Progenitor cell of endocrine pancreas (in vitro differentiated cells): ENCODE measurements at regions not wholly inside any gene's neighbourhood (a gene's known extent, or its start where the extent isn't known, plus 50 kb on each side); places are given as distances from the start of the nearest gene placed in this dataset.

Experiments used
- DNase-seq: peaks from one replicate; pipeline ENCODE4 v3.0.0; 2021; ENCODE audit warnings: low spot score; ENCODE audit not compliant: unreplicated experiment
- H3K27ac Mint-ChIP-seq: 2 replicates; pipeline ENCODE4 v1.8.0; 2021; ENCODE audit warnings: mild to moderate bottlenecking, moderate library complexity, mixed read lengths
- H3K27me3 Mint-ChIP-seq: 2 replicates; pipeline ENCODE4 v1.8.0; 2021; ENCODE audit warnings: mixed read lengths
- H3K36me3 Mint-ChIP-seq: 2 replicates; pipeline ENCODE4 v1.8.0; 2022; ENCODE audit warnings: mixed read lengths; ENCODE audit not compliant: insufficient read depth
- H3K4me1 Mint-ChIP-seq: 2 replicates; pipeline ENCODE4 v1.8.0; 2021; ENCODE audit warnings: low read depth, mixed read lengths
- H3K4me3 Mint-ChIP-seq: 2 replicates; pipeline ENCODE4 v1.8.0; 2021; ENCODE audit warnings: low read depth, mild to moderate bottlenecking, moderate library complexity, mixed read lengths
- H3K9me3 Mint-ChIP-seq: 2 replicates; pipeline ENCODE4 v1.8.0; 2021; ENCODE audit warnings: low read depth, mixed read lengths
- TF ChIP-seq, protein P1 (sequence below): fragments of 200-600 bp; sonication (generic); IDR thresholded peaks from one replicate; pipeline ENCODE4 v1.5.0; 2021; ENCODE audit warnings: antibody characterized with exemption, mild to moderate bottlenecking; ENCODE audit not compliant: unreplicated experiment

DNA sequence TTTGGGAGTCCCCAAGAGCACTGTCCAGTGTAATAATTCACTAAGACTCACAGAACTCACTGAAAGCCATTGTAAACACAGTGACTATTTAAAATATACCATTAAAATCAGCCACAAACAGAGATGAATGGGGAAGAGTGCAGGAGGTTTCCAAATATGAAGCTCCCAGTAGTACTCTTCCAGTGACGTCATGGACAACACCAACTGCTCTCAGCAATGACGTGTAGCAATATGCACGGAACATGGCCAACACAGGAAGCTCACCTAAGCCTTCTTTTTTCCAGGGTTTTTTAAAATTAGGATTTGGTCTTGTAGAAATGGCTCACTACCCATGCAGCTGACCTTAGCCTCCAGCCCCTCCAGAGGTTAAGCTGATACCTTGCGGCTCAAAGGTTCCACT lies 1224.1 kb upstream of the CADM2 start:
- Mint-ChIP-seq H3K27ac (no peak overlapping the region), H3K27me3 (no peaks in the 10 kb centered on the region), H3K36me3 (no peaks in the 10 kb centered on the region), H3K4me3 (no peak overlapping the region), H3K4me1 (peaks cover 3% of the 10 kb centered on the region), H3K9me3 (no peaks in the 10 kb centered on the region)
- no peak for DNase-seq
- TF ChIP-seq, protein P1, sequence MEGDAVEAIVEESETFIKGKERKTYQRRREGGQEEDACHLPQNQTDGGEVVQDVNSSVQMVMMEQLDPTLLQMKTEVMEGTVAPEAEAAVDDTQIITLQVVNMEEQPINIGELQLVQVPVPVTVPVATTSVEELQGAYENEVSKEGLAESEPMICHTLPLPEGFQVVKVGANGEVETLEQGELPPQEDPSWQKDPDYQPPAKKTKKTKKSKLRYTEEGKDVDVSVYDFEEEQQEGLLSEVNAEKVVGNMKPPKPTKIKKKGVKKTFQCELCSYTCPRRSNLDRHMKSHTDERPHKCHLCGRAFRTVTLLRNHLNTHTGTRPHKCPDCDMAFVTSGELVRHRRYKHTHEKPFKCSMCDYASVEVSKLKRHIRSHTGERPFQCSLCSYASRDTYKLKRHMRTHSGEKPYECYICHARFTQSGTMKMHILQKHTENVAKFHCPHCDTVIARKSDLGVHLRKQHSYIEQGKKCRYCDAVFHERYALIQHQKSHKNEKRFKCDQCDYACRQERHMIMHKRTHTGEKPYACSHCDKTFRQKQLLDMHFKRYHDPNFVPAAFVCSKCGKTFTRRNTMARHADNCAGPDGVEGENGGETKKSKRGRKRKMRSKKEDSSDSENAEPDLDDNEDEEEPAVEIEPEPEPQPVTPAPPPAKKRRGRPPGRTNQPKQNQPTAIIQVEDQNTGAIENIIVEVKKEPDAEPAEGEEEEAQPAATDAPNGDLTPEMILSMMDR = no peak

DNA sequence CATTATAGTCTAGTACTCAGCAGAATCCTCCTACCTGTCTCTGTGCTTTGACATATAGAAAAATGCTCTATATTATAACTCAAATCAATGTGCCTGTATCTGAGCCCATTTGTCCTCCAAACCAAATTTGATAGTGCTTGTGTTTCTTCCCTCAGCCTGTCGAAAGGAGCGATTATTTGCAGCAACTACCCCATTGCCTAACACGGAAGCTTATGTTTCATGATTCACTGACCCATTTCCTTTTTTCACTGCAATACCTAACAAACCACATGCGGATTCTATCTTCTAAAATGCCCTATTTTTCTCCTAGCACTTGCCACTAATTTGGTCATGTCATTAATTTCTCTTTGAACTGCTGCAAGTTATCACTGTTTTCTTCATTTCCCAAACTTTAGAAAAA lies 1220.6 kb upstream of the CADM2 start:
- Mint-ChIP-seq H3K9me3 (no peaks in the 10 kb centered on the region), H3K36me3 (no peaks in the 10 kb centered on the region), H3K27ac (no peak overlapping the region), H3K27me3 (no peaks in the 10 kb centered on the region), H3K4me3 (no peak overlapping the region), H3K4me1 (peaks cover 3% of the 10 kb centered on the region)
- TF ChIP-seq, protein P1 = no peak
- no peak for DNase-seq

DNA sequence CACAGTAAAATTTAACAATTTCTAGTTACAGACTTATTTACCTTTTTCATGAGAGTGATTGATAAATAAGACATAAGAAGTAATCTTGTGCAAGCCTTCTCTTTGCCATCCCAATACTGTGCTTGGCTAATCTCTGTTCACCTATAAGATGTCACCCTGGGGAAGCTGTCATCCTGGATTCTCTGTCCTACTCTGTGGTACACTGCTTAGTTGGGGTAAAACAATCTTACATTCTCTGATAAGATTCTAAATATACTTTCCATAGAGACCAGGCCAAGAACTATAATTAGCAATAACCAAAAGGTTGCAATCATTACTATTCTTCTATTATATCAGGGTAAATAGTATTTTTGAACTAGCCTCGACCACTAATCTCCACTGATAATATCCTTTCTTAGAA lies 1218.3 kb upstream of the CADM2 start:
- Mint-ChIP-seq H3K9me3 (peaks cover 4% of the 10 kb centered on the region), H3K4me3 (no peak overlapping the region), H3K27me3 (no peaks in the 10 kb centered on the region), H3K4me1 (no peaks in the 10 kb centered on the region), H3K27ac (no peak overlapping the region), H3K36me3 (no peaks in the 10 kb centered on the region)
- DNase-seq = no peak
- TF ChIP-seq, protein P1 = no peak

DNA sequence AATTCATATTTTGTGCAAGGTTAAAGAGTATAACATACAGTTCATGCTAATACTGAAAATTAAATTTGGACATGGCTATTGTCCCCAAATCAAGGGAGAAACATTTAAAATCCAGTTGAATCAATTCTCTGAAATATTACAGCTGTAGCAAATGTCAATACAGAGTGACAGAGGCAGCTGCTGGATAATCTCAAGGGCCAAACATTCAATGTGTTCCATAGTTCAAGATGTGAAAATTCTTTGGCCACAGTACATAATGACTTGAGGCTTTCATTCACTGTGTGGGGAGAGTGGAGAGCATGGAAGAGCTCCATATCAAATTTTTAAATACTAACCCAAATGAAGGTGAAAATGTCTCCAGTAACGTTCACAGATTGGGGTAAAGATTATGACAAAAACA lies 1192.8 kb upstream of the CADM2 start:
- TF ChIP-seq, protein P1 = no peak
- Mint-ChIP-seq H3K4me3 (no peak overlapping the region), H3K36me3 (no peaks in the 10 kb centered on the region), H3K27ac (no peak overlapping the region), H3K27me3 (no peaks in the 10 kb centered on the region), H3K9me3 (no peaks in the 10 kb centered on the region), H3K4me1 (peaks cover 1% of the 10 kb centered on the region)
- DNase-seq = no peak

DNA sequence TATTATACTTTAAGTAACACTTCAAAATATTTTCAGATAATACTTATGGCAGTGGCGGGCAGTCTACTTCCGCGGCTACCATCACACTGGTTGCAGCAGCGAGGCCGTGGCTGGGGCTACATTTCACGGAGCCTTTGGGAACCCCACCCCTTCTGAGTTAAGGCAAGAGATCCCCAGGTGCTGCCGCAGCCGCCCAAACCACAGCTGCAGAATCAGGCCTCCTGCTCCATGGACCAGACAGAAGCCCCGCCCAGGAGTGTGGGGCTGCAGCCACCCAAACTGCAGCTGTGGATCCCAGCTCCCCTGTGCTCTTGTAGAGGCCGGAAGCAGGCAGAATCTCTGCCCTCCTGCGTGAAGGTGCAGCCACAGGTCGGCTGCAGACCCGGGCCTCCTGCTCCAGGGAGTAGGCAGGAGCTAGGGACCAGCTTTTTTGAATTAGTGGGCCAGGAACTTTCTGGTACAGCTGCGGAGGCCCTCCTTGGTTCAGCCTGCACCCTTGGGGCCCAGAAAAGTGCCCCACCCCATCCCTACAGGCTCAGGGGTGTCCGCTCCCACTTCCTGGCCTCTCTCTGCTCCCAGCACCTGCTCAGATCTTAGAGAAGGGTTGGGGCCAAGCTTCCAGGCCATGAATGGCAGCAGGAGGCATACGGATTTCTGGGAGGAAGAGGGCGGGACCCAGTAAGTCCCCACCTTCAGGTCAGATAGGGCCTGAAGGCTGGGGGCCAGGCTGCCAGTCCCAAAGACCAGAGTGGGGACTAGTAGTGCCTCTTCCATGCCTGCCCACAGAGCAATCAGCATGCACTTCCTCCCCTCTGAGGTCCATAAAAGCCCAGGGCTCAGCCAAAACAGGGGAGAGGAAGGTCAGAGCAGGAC lies 1188.8 kb upstream of the CADM2 start:
- DNase-seq = no peak
- Mint-ChIP-seq H3K4me1 (peaks cover 1% of the 10 kb centered on the region), H3K27ac (no peak overlapping the region), H3K4me3 (no peak overlapping the region), H3K9me3 (no peaks in the 10 kb centered on the region), H3K27me3 (no peaks in the 10 kb centered on the region), H3K36me3 (no peaks in the 10 kb centered on the region)
- TF ChIP-seq, protein P1 = no peak
